ENCODE measurements at regions not wholly inside any gene's neighbourhood (a gene's known extent, or its start where the extent isn't known, plus 50 kb on each side); places are given as distances from the start of the nearest gene placed in this dataset.
"Not testable (repeated sequence)": the region's sequence is repeated elsewhere in the genome, so short reads cannot be mapped to it uniquely, and the experiment has no call there.

DNA sequence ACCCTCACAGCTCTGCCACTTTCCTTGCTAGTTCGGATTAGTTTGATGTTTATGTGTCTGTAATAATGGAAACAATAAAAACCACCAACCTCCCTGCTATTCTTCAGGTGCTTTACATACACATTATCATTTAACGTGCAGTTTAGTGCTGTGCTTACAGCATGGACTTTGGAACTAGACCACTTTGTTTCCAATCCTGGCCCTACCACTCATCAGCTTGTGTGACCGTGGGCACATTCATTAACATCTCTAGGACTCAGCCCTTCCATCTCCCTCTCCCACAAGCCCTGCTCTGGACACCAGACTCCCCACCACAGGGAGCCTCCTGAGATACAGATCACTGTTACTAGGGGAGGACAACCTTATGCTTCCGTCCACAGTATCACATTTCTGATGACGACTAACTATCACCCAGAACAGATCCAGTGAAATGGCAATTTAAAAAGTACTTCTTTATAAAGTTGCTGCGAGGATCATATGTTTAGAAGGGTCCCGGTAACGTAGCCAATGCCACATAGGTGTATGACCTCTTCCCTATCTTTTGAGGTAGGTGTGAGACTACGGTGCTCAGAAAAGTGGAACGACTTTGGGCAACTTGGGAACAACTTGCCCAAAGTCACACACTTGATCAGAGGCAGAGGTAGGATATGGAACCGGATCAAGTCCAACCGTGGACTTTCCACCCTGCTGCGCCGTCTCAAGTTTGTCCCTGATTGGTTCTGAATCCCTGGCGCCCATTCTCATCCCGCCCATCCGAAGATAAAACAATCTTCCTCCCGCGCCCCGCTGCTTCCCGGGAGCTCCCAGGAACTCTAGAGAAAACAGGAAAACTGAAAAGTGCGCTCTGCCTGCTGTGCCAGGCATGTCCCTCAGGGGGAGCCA lies 132.4 kb upstream of the NIPBL start:
- peaks cover 8% of the 10 kb centered on the region for H3K27me3 ChIP-seq (ENCODE audit: low read length)
- H3K9ac ChIP-seq (ENCODE audit: low read length) = peak overlapping the region; percentile 45
- DNase-seq = peak; percentile 89
- no peaks in the 10 kb centered on the region for H3K79me2 ChIP-seq (ENCODE audit: low read length)
- intact Hi-C loops (cut with micrococcal nuclease) = loop anchor here (1.0 to 2.0 kb wide), 2 partner anchors 126 to 201 kb away; no protein-coding TSS in a partner anchor
- H3K27ac ChIP-seq (ENCODE audit: low read length) = peak overlapping the region; percentile 59; the same call in 1 of the 2 replicates
- no peaks in the 10 kb centered on the region for H4K20me1 ChIP-seq (ENCODE audit: low read length)
- TF ChIP-seq EZH2 (IDR thresholded peaks at IDR 0.05; ENCODE audit: low read length, unreplicated experiment) (no peak), EZH2phosphoT487 (IDR thresholded peaks at IDR 0.05; ENCODE audit: borderline replicate concordance, low read length) (no peak)
- TF ChIP-seq, protein P1, sequence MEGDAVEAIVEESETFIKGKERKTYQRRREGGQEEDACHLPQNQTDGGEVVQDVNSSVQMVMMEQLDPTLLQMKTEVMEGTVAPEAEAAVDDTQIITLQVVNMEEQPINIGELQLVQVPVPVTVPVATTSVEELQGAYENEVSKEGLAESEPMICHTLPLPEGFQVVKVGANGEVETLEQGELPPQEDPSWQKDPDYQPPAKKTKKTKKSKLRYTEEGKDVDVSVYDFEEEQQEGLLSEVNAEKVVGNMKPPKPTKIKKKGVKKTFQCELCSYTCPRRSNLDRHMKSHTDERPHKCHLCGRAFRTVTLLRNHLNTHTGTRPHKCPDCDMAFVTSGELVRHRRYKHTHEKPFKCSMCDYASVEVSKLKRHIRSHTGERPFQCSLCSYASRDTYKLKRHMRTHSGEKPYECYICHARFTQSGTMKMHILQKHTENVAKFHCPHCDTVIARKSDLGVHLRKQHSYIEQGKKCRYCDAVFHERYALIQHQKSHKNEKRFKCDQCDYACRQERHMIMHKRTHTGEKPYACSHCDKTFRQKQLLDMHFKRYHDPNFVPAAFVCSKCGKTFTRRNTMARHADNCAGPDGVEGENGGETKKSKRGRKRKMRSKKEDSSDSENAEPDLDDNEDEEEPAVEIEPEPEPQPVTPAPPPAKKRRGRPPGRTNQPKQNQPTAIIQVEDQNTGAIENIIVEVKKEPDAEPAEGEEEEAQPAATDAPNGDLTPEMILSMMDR (conservative IDR thresholded peaks at IDR 0.05; ENCODE audit: low read depth, low read length) = no peak; the same call in 1 of the 2 replicates
- POLR2A ChIA-PET (ENCODE audit: unreplicated experiment) = no interaction called here
- H3K4me3 ChIP-seq (ENCODE audit: low read length) = peak overlapping the region; percentile 90
- CTCF ChIA-PET = interaction anchor here (0.6 to 0.8 kb wide), 7 partner anchors 11 to 262 kb away, joined by 3 to 4 read pairs (median 4); no protein-coding TSS in a partner anchor
- H3K36me3 ChIP-seq (ENCODE audit: low read depth, low read length) = no peaks in the 10 kb centered on the region
- H3K9me2 ChIP-seq (replicated peaks; ENCODE audit: low read length) = no peaks in the 10 kb centered on the region
- H3K9me3 ChIP-seq (ENCODE audit: low read length) = no peaks in the 10 kb centered on the region
- H2AFZ ChIP-seq (ENCODE audit: low read length) = peak overlapping the region; percentile 100
- H3K4me2 ChIP-seq (ENCODE audit: low read length) = peak overlapping the region; percentile 85
- no TSS peak for BruUV-seq (replicated peaks)
- ATAC-seq = peak; percentile 79
- H3K4me1 ChIP-seq (ENCODE audit: insufficient read depth, low read length) = peaks cover 18% of the 10 kb centered on the region
- no peaks in the 10 kb centered on the region for H3F3A ChIP-seq (ENCODE audit: low read length, unreplicated experiment)

GRCh38 chr5:36744773-36745589 lies 131.6 kb upstream of the NIPBL start:
- H3K4me1 ChIP-seq (ENCODE audit: insufficient read depth, low read length) = peaks cover 18% of the 10 kb centered on the region
- H3K4me3 ChIP-seq (ENCODE audit: low read length) = peak overlapping the region; percentile 90
- H3K79me2 ChIP-seq (ENCODE audit: low read length) = no peaks in the 10 kb centered on the region
- H3K27ac ChIP-seq (ENCODE audit: low read length) = peak overlapping the region; percentile 59
- H2AFZ ChIP-seq (ENCODE audit: low read length) = peak overlapping the region; percentile 100
- ATAC-seq (peak; percentile 62), DNase-seq (peak; percentile 94)
- H3K27me3 ChIP-seq (ENCODE audit: low read length) = peaks cover 16% of the 10 kb centered on the region
- H3K9me3 ChIP-seq (ENCODE audit: low read length) = no peaks in the 10 kb centered on the region
- no peaks in the 10 kb centered on the region for H3K9me2 ChIP-seq (replicated peaks; ENCODE audit: low read length)
- H4K20me1 ChIP-seq (ENCODE audit: low read length) = no peaks in the 10 kb centered on the region
- H3K9ac ChIP-seq (ENCODE audit: low read length) = peak overlapping the region; percentile 45
- intact Hi-C loops (cut with micrococcal nuclease) = loop anchor here (1.0 to 2.0 kb wide), 2 partner anchors 125 to 200 kb away; no protein-coding TSS in a partner anchor
- no peak for TF ChIP-seq EZH2 (IDR thresholded peaks at IDR 0.05; ENCODE audit: low read length, unreplicated experiment)
- TF ChIP-seq, protein P1 (conservative IDR thresholded peaks at IDR 0.05; ENCODE audit: low read depth, low read length) = peak; percentile 77; the same call in 1 of the 2 replicates
- H3K4me2 ChIP-seq (ENCODE audit: low read length) = peak overlapping the region; percentile 85
- H3F3A ChIP-seq (ENCODE audit: low read length, unreplicated experiment) = no peaks in the 10 kb centered on the region
- H3K36me3 ChIP-seq (ENCODE audit: low read depth, low read length) = no peaks in the 10 kb centered on the region
- BruUV-seq (replicated peaks) = no TSS peak
- ChIA-PET POLR2A (ENCODE audit: unreplicated experiment) (no interaction called here), CTCF (interaction anchor here (0.7 to 0.8 kb wide), 3 partner anchors 13 to 261 kb away, joined by 3 to 4 read pairs (median 4); no protein-coding TSS in a partner anchor)

- POLR2A ChIA-PET (ENCODE audit: unreplicated experiment); H3F3A ChIP-seq (ENCODE audit: low read length, unreplicated experiment); BruUV-seq (replicated peaks): not testable (repeated sequence)
These were observed 128.8 kb upstream of the NIPBL start for GRCh38 chr5:36747794-36748193.

More at GRCh38 chr5:36747794-36748193, 128.8 kb upstream of the NIPBL start:
- ATAC-seq; H3K36me3 ChIP-seq (ENCODE audit: low read depth, low read length); H3K9ac ChIP-seq (ENCODE audit: low read length); H3K9me3 ChIP-seq (ENCODE audit: low read length); H2AFZ ChIP-seq (ENCODE audit: low read length); H3K79me2 ChIP-seq (ENCODE audit: low read length); H4K20me1 ChIP-seq (ENCODE audit: low read length); CTCF ChIA-PET; H3K4me3 ChIP-seq (ENCODE audit: low read length); H3K27ac ChIP-seq (ENCODE audit: low read length); H3K9me2 ChIP-seq (replicated peaks; ENCODE audit: low read length); intact Hi-C loops (cut with micrococcal nuclease); H3K4me2 ChIP-seq (ENCODE audit: low read length); DNase-seq: not testable (repeated sequence)
- Histone ChIP-seq H3K4me1 (ENCODE audit: insufficient read depth, low read length) (peaks cover 18% of the 10 kb centered on the region), H3K27me3 (ENCODE audit: low read length) (peaks cover 23% of the 10 kb centered on the region)

All from PC-3 (cell line).